LNCaP clone FGC (cell line): ENCODE measurements at regions not wholly inside any gene's neighbourhood (a gene's known extent, or its start where the extent isn't known, plus 50 kb on each side); places are given as distances from the start of the nearest gene placed in this dataset.
"Not testable (repeated sequence)": the region's sequence is repeated elsewhere in the genome, so short reads cannot be mapped to it uniquely, and the experiment has no call there.

Experiments
- DNase-seq: peaks from one replicate; pipeline ENCODE4 v3.0.0-alpha.2; 2011; ENCODE audit warnings: low read depth
- H3K4me3 ChIP-seq: 2 replicates; pipeline ENCODE4 v1.5.1; 2011; ENCODE audit warnings: mild to moderate bottlenecking, low read depth, low read length, control low read depth
- TF ChIP-seq, protein P1 (sequence below): IDR thresholded peaks from 2 replicates; pipeline ENCODE4 v1.5.1; 2012; ENCODE audit warnings: mild to moderate bottlenecking; ENCODE audit not compliant: control insufficient read depth, insufficient read depth; ENCODE audit errors: extremely low read depth

DNA sequence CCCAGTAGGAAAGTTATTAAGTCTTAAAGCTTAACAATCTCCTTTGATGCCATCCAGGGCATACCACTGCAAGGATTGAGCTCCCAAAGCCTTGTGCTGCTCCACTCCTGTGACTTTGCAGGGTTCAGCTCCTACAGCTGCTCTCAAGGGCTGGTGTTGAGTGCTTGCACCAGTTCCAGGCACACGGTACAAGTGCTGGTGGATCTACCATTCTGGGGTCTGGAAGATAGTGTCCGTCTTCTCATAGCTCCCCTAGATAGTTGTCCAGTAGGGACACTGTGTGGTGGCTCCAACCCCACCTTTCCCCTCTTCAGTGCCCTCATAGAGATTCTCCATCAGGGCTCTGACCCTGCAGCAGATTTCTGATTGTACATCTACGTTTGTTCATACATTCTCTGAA lies 617.8 kb upstream of the TPTE start:
- DNase-seq, H3K4me3 ChIP-seq: not testable (repeated sequence)

DNA sequence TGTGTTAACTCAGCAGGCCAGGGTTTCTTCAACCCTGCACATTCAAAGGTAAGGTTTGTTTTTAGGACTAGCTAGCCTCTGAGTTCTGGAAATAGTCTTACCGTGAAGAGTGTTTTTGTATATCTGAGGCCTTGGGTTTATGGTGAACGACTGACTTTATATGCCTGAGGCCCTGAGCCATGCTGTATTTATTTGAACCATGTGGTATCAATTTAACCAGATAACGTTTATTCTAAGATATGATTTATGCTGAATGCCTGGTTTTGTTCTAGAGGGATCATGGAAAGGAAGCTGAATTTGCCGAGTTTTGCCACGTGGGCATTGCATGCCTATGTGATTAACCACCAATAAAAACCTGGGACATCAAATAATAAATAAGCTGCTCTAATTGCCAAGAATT lies 607.2 kb upstream of the TPTE start:
- H3K4me3 ChIP-seq: not testable (repeated sequence)
- peak; percentile 50 for DNase-seq

DNA sequence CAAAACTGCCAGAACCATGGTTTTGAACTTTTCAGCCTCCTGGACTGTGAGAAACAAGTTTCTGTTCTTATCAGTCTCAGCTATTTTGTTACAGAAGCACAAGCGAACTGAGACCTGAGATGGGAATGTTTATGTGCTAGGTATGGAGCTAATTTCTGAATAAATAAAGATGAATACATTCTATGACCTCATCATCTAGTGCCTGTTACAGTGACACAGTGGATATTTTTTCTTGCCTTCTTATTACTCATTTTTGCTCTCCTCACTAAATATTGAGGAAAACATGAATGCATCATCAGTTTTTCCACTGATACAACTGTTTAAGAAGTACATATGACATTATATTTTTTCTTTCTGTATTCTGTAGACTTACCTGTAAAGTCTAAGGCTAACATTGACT lies 601.9 kb upstream of the TPTE start:
- not testable (repeated sequence) for H3K4me3 ChIP-seq, DNase-seq

DNA sequence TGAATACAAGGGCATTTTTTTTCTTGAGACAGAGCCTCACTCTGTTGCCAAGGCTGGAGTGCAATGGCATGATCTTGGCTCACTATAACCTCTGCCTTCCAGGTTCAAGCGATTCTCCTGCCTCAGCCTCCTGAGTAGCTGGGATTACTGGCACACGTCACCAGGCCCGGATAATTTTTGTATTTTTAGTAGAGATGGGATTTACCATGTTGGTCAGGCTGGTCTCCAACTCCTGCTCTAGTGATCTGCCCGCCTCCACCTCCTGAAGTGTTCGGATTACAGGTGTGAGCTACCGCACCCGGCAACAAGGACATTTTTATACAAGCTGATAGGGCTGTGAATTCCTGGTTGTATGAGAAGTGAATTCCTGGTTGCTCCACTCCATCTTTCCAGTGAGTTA lies 577.7 kb upstream of the TPTE start:
- not testable (repeated sequence) for H3K4me3 ChIP-seq, DNase-seq

DNA sequence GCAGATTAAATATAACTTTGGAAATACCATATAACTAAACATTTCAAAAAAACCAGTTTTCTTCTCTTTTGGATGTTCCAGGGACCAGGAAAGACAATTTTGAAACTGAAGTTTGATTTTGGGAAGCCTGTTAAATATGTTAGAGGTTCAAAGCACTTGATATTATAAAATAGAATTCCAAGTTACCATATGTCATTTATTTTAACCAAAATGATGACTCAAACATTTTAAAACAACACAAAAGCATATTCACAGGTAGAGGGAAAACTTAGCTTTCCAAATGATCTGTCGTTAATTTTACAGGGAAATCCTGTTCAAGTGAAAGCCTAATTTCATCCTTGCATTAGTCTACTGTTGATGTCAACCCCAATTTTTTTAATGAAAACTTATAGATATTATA lies 575.3 kb upstream of the TPTE start:
- H3K4me3 ChIP-seq, DNase-seq: not testable (repeated sequence)

DNA sequence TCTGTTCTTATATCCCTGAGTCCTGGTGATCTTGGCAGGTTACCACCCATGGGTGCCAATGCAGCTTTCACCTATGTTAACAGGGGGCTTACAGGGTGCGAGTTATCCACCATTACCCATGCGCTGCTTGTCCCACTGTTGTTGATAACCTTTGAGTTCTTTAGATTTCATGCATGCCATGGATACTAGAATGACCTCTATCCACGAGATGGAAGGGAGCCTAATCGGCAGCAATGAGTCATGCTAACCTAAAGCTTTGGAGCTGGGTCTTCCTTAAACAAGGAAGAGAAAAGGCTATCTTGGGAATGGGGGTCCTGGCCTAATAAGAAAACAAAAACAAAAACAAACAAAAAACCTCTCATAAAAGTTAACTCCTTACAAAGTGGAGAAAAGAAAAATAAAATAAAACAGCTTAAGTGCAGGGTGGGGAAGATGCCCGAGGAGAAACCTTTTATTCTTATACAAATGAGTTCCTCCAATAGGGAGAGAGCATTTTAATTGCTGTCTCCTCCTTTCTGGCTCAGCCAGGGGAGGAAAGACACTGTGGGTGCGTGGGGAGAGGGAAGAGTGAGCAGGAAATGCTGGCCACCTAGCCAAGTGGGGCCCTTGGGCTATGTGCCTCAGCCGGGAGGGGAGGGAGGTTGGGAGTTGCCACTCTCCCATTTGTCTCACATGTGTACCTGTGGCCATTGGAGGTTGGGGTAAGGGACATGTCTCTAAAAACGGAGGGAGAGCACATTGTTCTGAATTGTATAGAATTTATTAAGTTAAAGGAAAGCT lies 571.7 kb upstream of the TPTE start:
- DNase-seq: not testable (repeated sequence)

DNA sequence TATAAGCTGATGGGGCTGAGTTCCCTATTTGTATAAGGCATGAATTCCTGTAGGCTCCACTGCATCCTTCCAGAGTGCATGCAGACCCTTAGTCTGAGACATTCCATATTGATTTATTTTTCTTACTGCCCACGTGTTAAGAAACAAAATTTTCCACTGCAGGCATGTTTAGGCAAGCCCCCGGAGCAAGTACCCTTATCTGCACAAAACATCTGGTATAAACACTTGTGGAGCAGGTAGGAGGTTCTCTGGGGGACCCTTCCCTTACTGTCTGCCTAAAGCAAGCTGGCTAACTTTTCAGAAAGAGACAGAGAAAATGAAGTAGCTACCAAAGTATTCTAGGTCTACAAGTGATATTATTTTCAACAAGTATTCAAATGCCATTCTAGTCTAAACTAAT lies 571.0 kb upstream of the TPTE start:
- H3K4me3 ChIP-seq, DNase-seq: not testable (repeated sequence)

More for the DNA sequence above, 571.7 kb upstream of the TPTE start:
- H3K4me3 ChIP-seq: not testable (repeated sequence)

DNA sequence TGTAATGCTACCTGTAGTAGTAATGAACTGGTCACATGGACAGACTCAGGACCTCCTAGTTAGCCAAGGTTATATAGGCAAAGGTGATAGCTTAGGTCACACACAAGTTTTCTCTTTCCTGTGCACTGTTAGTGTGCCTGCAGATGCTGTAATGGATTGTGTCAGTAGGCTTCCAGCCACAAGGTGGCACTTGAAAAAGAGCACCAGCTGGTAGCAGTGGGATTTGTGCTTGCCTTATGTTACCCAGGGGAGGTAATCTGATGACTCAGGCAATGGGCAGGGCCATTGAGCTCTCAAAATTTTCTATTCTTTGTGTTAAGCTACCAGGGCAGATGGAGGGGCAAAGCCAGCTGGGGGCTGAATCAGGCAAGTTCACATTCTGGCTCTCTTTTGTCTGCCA lies 562.6 kb upstream of the TPTE start:
- TF ChIP-seq, protein P1, sequence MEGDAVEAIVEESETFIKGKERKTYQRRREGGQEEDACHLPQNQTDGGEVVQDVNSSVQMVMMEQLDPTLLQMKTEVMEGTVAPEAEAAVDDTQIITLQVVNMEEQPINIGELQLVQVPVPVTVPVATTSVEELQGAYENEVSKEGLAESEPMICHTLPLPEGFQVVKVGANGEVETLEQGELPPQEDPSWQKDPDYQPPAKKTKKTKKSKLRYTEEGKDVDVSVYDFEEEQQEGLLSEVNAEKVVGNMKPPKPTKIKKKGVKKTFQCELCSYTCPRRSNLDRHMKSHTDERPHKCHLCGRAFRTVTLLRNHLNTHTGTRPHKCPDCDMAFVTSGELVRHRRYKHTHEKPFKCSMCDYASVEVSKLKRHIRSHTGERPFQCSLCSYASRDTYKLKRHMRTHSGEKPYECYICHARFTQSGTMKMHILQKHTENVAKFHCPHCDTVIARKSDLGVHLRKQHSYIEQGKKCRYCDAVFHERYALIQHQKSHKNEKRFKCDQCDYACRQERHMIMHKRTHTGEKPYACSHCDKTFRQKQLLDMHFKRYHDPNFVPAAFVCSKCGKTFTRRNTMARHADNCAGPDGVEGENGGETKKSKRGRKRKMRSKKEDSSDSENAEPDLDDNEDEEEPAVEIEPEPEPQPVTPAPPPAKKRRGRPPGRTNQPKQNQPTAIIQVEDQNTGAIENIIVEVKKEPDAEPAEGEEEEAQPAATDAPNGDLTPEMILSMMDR: peak; percentile 51
- DNase-seq, H3K4me3 ChIP-seq: not testable (repeated sequence)

DNA sequence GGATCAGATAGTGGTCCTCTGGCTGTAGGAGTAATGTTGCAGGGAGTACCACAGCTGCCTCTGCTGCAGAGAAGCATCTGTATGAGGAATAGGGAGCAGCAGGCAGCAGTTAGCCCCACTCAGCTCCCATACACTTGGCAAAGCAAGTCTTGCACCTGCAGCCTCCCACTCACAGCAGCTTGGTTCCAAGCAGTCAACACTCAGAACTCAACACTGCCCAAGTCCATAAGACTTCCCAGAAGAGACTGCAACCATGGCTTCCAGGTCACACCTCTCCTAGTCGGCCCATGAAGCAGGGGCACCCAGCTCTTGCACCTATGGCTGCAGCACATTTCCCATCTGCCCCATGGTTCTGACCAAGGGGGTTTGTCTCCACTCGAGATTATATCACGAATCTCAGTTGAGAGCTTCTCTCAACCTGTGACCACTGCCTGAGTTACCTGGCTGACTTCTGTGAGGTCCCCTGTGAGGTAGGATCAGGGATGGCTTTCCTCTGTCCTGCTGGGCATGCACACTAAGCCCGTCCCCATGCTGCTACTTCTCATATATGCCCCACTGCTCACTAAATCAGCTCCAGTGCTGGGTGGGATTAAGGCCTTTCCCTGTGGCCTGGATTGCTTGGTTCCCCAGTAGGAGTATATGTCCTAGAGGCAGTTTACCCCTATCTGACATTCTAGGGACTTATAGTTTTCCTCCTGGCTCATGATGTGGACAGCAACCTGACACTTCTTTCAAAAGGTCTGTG lies 562.0 kb upstream of the TPTE start:
- DNase-seq, H3K4me3 ChIP-seq: not testable (repeated sequence)

DNA sequence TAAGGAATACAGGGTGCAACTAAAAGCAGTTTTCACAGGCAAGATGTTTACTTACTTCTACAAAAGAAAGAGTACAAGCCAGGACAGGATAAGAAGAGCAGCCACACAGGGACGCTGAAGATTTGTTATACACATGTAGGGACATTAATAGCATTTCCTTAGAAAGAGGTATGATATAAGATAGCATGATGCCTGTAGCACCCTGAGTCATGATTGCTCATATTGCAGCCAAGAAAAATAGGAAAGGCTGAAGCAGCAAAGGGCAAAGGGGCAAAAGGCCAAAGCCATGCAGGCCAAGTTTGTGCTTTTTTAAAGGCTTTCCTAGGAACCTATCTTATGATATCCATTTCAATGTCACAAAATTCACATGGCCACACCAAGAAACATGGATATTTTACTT lies 552.0 kb upstream of the TPTE start:
- not testable (repeated sequence) for H3K4me3 ChIP-seq
- DNase-seq: peak; percentile 55
- TF ChIP-seq, protein P1: peak; percentile 28

DNA sequence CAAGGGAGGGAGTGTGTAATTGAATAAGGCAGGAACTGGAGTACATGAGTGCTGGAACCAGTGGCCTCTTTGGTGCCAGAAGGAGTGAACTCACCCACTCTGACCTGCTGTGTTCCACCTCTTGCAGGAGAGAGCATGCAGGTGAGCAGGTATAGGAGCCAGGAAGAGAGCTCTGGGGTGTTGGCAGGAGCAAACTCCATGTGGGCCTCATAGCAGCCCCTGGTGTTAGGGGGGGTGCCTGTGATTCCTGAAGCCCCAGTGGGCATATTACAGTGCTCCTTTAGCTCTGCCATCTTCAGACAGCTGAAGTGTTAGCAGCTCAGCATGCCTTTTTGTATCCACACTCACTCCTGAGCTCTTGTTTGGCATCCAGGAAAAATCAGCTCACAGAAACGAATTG lies 549.4 kb upstream of the TPTE start:
- not testable (repeated sequence) for H3K4me3 ChIP-seq, DNase-seq

DNA sequence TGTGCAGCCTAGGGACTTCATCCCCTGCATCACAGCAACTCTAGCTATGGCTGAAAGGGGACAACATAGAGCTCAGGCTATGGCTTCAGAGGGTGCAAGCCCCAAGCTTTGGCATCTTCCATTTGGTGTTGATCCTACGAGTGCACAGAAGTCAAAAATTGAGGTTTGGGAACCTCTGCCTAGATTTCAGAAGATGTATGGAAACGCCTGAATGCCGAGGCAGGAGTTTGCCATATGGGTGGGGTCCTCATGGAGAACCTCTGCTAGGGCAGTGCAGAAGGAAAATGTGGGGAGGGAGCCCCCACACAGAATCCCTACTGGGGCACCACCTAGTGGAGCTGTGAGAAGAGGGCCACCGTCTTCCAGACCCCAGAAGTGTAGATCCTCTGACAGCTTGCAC lies 543.0 kb upstream of the TPTE start:
- not testable (repeated sequence) for H3K4me3 ChIP-seq, DNase-seq

DNA sequence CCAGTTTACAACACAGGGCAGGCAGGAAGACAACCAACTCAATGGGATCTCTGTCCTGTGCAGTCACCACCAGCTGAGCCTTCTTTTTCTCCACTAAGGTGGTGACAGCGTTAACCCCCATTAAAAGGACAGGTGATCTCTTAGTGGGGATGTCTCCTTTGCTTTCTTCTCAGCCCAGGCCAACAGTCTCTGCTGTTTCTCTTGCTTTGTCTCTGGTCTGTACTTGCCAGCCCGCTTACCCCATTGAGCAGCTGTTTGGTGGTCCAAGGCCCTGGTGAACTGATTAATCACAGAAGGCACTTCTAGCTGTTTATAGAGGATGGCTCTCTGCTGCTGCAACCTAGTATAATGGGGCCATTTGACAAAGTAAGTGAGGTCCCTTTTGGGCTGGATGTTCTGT lies 523.9 kb upstream of the TPTE start:
- DNase-seq, H3K4me3 ChIP-seq: not testable (repeated sequence)

DNA sequence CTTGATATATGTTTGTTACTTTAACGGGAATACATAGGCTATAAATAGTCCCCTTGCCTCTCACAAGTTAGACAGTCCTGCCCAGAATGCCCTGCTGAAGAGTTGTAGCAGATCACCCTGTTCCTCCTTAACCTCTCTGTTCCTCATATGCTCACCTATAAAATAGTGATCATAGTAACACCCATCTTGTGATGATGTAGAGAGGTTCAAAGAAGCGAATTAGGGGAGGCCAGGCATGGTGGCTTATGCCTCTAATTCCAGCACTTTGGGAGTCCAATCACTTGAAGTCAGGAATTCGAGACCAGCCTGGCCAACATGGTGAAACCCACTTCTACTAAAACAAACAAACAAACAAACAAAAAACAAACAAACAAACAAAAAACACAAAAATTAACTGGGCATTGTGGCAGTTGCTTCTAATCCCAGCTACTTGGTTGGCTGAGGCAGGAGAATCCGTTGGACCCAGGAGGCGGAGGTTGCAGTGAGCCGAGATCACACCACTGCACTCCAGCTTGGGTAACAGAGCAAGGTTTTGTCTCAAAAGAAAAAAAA lies 518.5 kb upstream of the TPTE start:
- H3K4me3 ChIP-seq: not testable (repeated sequence)

DNA sequence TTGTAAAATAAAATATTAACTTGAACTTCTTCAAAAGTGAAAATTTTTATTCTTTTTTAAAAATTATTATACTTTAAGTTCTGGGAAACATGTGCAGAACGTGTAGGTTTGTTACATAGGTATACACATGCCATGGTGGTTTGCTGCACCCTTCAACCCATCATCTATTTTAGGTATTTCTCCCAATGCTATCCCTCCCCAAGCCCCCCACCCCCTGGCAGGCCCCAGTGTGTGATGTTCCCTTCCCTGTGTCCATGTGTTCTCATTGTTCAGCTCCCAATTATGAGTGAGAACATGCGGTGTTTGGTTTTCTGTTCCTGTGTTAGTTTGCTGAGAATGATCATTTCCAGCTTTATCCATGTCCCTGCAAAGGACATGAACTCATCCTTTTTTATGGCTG lies 515.6 kb upstream of the TPTE start:
- H3K4me3 ChIP-seq, DNase-seq: not testable (repeated sequence)

More for the DNA sequence above, 518.5 kb upstream of the TPTE start:
- not testable (repeated sequence) for DNase-seq

DNA sequence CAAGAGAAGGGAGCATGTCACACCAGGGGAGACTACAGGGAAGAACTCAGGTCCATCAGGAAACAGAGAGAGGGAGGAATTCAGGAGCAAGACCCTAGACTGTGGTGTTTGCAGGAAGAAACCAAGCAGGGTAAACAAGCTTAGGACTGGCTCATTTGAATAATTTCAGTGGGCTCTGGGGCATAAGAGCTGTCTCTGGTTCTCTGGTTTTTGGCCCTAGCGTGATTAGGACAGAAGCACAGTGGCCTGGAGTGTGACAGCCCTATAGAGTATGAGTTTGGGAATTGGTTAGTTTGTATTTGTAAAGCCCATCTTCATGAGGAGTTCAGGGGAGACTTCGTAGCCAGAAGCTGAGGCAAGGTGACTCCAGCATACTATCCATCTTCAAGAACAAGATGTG lies 504.4 kb upstream of the TPTE start:
- not testable (repeated sequence) for DNase-seq, H3K4me3 ChIP-seq

DNA sequence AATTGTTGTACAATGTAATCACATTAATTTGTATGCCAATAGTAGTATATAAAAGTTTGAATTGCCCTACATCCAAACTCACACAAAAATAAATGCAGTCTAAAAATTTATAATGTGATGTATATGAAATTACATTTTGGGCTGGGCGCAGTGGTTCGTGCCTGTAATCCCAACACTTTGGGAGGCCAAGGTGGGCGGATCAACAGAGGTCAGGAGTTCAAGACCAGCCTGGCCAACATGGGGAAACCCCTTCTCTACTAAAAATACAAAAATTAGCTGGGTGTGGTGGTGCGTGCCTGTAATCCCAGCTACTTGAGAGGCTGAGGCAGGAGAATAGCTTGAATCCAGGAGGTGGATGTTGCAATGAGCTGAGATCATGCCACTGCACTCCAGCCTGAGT lies 503.6 kb upstream of the TPTE start:
- DNase-seq, H3K4me3 ChIP-seq: not testable (repeated sequence)
